Hematopoietic multipotent progenitor cell treated with erythropoietin and hydrocortisone succinate and interleukin-3 and kit ligand, for 8 days (in vitro differentiated cells): ENCODE measurements at regions not wholly inside any gene's neighbourhood (a gene's known extent, or its start where the extent isn't known, plus 50 kb on each side); places are given as distances from the start of the nearest gene placed in this dataset.
"Not testable (repeated sequence)": the region's sequence is repeated elsewhere in the genome, so short reads cannot be mapped to it uniquely, and the experiment has no call there.

Experiments used
- DNase-seq: peaks from one replicate; pipeline ENCODE4 v3.0.0-alpha.2; 2015

DNA sequence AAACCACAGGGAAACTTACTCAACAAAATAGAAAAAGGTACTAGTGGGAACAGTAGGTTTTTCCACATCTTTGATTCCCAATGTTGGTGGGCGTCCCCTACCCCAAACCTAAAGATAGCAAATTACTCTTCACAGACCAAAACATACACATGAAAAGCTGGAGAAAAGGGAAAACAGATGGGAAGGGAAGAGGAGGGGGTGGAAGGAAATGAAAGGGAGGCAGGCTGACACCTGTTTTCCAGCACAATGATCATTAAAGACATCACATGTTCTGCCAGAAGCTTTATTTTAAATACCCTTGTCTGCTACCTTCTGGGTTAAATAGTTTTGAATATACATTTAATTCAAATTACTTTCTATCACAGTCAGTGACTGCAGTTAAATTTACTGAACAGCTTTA lies 1617.9 kb upstream of the SEL1L start:
- no peak for DNase-seq

- no peak for DNase-seq
Measured at GRCh38 chr14:83153081-83153480, 1619.4 kb upstream of the SEL1L start.

DNA sequence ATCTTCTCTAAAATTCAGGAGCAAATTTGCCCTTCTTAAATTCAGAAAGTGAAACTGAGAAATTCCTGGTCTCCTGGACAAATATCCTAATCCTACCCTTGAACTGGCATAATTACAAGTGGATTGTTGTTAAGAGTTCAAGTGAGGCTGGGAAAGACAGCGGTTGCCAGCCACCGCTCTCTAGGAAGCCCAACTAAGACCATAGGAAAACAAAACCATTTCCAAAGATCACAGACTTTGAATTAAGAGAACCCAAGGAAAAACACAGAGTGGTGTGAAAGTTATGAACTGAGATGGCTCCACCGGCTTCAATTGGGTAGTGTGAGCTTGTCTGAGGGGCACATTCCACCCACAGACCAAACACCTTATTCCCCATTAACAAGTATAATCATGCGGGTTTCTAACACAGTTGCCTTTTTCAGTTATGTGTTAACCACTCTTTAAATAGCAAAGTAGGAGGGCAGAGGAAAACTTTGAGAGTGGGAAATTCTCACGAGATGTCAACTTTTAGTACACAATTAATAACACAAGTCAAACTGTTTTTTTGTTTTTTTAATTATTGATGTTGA lies 1628.8 kb upstream of the SEL1L start:
- no peak for DNase-seq

DNA sequence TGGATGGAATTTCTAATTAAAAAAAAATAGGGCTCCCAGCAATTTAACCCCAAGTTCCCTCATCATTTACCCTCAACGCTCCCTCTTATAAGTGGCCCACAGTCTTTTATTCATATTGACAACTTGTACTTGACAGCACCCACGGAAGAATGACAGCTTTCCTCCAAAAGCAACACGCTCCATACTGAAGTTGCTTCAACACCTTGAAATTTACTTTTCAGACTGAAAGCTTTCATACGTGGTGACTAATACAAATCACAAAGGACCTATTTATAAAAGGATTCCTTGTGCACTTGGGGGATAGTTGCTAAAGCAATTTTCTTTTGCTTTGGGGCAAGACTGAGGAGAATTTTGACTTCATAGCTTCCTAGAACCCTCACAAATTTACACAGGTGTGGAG lies 1629.4 kb upstream of the SEL1L start:
- DNase-seq, result no peak

GRCh38 chr14:83164016-83164415 lies 1630.4 kb upstream of the SEL1L start:
- DNase-seq, result no peak

DNA sequence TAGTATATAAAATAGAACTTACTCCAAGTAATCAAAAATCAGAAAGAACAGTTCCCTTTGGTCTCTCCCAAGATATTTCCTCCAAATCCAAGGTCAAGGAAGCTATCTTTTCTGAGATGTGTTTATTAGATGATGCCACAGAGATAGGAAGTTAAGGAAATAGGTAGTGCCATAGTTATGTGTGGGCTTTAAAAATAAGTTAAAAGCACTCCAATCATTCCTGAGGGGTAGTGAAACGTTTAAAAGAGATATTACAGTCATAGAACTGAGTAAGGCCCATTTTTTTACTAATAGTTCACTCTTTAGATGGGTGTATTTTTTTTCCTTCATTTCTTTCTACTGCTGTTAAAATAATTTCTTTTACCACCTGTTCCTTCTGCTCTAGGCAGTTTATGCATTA lies 1630.9 kb upstream of the SEL1L start:
- DNase-seq, result no peak

- DNase-seq, result no peak
Measured at GRCh38 chr14:83170165-83170564, 1636.5 kb upstream of the SEL1L start.

- no peak for DNase-seq
Measured at GRCh38 chr14:83171761-83172160, 1638.1 kb upstream of the SEL1L start.

DNA sequence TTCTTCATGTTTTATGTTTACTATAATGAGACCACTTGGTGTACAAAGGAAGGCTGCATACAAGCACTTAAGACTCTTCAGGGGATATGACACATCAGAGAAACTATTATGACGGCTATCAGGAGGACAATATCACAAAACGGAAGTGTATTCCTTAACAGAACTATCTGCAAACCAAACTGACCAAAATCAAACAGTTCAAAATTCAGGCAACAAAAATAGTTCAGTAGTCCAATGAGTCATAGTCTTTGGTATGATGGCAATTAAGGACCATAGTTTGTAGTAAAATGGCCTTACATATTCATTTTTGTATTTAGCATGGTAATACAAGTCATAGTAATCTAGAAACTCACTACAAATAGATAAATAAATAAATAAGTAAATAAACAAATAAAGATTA lies 1638.7 kb upstream of the SEL1L start:
- no peak for DNase-seq

- DNase-seq, result no peak
Measured at GRCh38 chr14:83173687-83174086, 1640.0 kb upstream of the SEL1L start.

DNA sequence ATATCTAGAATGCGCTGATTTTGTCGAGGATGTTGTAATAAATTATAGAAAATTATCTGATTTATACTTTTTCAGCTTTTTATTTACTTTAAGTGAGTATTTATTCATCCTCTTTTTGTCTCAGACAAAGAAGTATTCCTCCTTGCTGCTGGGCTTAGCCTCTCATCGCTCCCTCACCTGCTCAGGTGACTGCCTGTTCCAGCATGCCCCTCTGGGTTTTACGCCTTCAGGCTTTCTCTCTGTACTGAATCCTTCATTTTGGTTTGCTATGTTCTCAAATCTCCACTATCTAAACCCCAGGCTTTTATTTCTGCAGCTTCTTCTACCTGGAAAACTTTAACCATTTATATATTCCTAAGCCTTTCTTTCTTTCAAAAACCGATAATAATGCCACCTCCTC lies 1650.9 kb upstream of the SEL1L start:
- DNase-seq, result no peak

- DNase-seq, result not testable (repeated sequence)
Measured at GRCh38 chr14:83188311-83188710, 1654.7 kb upstream of the SEL1L start.

GRCh38 chr14:83196236-83196635 lies 1662.6 kb upstream of the SEL1L start:
- DNase-seq, result no peak

DNA sequence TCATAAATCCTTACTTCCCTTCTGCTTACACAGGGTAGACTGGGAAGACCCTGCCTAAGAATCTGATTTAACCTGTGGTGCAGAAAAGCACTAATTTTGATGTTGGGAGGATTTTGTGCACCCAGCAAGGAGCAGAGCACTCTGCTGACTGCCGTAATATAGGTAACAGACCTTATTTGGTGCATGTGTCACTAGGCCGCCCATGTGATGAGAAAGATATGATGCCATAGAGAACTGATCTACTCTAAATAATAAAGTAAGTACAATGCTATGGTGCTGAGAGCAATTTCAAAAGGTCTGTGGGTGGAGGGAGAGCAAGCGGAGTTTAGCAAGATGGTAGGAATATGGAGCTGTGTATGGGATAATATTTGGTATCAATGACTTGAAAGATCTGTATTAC lies 1663.6 kb upstream of the SEL1L start:
- DNase-seq, result no peak

- DNase-seq, result no peak
Measured at GRCh38 chr14:83207550-83207949, 1673.9 kb upstream of the SEL1L start.

GRCh38 chr14:83208341-83208740 lies 1674.7 kb upstream of the SEL1L start:
- no peak for DNase-seq

DNA sequence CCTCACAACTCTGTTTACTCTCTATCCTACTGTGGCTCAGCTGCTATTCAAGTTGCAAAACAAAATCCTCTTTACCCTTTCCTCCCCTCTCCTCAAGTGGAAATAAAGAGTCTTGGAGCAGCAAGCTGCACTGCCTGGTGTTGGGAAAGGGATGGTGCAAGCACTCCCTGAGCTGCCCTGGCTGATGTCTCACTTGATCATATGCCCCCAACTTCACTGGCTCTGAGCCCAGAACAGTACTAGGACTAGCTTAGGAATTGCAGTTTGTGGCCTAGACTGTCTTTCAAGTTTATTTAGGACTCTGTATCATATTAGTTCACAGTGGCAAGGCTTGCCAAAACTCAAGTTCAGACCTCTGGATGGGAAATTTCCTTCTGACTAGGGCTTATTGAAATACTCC lies 1683.8 kb upstream of the SEL1L start:
- no peak for DNase-seq

DNA sequence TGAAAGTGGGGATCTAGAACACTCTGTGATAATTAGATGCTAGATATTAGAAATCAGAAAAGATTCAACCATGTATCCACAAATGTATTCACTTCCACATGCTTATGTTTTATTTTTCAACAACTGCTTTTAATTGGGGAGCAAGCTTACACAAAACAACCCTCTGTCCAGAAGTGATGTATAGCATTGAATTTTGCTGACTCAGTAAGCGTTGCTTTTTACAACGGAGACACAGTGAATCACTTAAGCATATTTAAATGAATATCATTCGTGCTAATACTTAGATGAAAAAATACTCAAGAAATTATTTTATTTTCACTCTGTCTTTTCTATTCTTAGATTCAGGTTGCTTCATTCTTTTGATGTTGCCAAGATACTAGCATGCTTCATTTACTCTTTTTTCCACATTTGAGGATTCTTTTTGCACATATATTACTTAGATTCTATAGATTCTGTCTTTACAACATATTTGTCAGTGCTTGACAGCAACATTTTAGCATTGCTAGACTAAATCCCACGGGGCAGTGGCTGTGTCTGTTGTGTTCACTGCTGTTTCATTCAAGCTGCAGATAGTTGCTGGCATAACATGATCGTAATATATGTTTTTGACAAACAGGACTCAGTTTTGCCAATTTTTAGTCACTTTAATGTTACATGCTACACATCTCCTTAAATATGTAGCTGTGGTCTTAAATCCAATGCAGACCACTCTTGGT lies 1714.4 kb upstream of the SEL1L start:
- DNase-seq, result no peak

DNA sequence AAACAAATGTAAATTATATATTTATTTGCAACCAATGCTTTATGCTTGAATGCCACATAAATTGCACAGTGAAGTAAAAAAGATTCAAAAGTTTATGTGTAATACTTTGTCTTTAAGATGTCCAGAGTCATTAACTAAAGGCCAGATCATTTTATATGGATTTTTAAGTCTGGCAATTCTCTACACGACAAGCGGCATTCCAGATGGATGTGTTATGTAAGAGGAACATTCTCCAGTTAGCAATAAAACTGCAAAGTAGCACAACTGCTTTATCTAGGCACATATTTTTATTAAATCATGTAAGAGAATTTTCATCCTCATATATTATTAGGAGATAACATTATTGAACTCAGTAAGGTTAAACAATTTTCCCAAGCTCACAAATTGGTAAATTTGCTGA lies 1717.7 kb upstream of the SEL1L start:
- no peak for DNase-seq

DNA sequence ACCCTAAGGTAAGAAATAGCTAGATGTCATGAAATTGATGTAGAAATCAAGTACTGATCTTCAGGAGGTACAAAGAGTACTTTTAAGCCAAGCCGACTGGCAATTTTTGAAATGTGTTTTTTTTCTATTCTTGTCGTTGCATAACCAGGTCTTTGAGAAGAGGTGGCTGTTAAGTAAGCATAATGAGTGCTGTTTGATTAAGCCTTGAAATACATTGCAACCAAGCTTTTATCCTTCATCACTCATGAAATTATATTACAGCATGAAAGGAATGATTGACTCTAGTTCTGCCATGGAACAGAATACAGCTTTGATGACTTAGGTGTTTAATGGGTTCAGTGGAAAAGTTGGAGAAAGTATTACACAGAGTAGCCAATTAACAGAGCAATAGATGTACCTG lies 1720.2 kb upstream of the SEL1L start:
- no peak for DNase-seq

- peak; percentile 9 for DNase-seq
Measured at GRCh38 chr14:83255015-83255726, 1721.5 kb upstream of the SEL1L start.

- no peak for DNase-seq
Measured at GRCh38 chr14:83255727-83256090, 1722.1 kb upstream of the SEL1L start.

DNA sequence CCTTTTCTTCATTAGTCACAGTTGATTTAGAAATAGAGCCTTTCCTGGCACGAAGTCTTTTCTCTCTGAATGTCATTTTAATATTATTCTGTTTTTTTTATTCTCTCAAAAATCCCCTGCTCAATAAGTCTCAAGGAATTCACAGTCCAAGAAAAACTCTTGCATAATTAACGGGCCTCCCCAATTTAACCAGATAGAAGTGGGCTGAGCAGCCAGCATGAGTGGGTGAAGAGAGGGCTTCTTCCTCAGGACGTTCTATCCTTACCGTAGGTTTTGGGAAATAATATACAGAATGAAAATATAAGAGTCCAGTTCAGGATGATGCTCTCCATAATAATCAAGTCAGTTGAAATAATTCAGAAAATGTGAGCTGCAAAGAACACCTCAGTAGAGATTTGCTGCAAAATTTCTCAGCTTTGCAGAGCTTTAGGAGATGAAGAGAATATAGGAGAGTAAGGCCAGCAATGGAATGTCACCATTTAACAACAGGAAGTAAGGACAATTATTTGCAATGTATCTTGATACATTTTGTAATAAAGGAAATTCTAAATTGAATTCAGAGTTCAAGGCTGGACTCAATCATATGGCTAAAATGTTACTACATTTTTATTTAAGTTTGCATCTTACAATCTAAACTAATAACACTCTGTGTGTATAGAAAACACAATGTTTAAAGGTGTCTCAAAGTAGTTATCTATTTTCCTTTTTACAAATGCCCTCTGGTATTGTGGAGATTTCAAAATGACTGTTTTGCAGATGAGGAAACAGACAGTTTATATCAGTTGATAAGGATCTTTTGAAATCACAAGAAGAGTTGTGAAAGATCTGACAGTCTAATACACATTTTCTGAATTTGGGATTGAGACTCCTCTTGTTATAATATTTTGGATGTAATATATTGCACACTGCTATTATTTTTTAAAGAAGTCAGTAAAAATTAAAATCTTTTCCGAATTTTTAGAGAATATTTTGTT lies 1724.1 kb upstream of the SEL1L start:
- no peak for DNase-seq
